ENCODE measurements at regions not wholly inside any gene's neighbourhood (a gene's known extent, or its start where the extent isn't known, plus 50 kb on each side); places are given as distances from the start of the nearest gene placed in this dataset.

DNA sequence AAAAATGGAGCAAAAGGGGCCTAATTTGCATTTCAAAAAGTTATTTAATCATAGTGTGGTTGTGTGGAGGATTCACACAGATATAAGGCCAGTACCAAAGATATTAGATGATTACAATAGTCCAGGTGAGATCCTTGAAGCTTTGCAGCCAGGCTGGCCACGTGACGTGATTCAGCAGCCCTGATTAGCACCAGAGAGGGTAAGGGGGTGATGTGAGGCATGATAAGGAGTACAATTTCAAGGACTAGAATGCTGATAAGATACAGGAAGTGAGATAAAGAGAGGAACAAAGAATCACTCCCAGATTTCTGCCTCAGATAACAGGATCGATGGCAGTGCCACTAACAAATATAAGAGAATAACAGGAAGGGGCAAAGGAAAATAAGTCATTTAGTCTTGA is 108.4 kb upstream of the PALS2 start (continued):
- no peak for TF ChIP-seq CREM (IDR thresholded peaks at IDR 0.05; ENCODE audit: low read depth)

DNA sequence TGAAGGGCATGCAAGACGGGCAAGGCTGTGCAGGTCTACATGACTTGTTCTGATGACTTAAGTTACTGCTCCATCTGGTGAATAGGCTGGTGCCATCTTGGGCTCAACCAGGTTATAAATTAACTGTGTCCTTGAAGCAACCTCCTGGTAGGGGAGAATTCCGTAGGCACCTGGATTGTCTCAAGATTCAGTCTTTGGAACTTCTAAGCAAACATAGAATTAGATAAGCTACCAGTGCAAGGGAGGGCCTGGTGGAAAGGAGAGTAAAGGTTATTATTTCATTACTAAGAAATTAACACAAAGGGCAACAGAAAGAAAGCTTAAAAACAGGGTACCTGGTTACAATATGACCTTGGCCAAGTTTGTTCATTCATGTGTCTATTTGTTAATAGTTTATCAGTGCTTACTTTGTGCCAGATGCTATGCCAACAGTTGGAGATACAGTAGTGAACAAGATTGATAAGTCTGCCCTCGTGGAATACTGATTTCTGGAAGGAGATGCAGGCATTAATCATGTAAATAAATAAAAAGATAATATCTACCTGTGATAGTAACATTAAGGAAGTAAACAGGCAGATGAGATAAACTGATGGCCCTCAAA is 107.0 kb upstream of the PALS2 start:
- in situ Hi-C loops (cut with MboI) (no loop called here), intact Hi-C loops (cut with micrococcal nuclease; ENCODE audit: unreplicated experiment) (no loop called here)
- 58% methylated on average over 3 of the region's 3 CpGs for WGBS (ENCODE audit: insufficient coverage, insufficient replicate concordance, low lambda C conversion rate, missing lambda C conversion rate)
- H3K4me1 ChIP-seq (ENCODE audit: control insufficient read depth, insufficient read depth, low read length): no peaks in the 10 kb centered on the region
- RAD21 ChIA-PET (ENCODE audit: unreplicated experiment): no interaction called here
- TF ChIP-seq SRF (IDR thresholded peaks at IDR 0.05; ENCODE audit: low read depth in 2 of 2, low read length in 2 of 2) (no peak), DPF2 (IDR thresholded peaks at IDR 0.05) (no peak), RBBP5 (conservative IDR thresholded peaks at IDR 0.05) (no peak), CEBPB (IDR thresholded peaks at IDR 0.05; ENCODE audit: borderline replicate concordance in 1 of 2, low read depth in 2 of 2, low read length in 2 of 2) (no peak), RAD21 (IDR thresholded peaks at IDR 0.05; ENCODE audit: insufficient read depth, low read depth, low read length) (no peak), MYC (IDR thresholded peaks at IDR 0.05; ENCODE audit: insufficient read depth, insufficient read length, insufficient replicate concordance, low read length, severe bottlenecking) (no peak), NFIC (IDR thresholded peaks at IDR 0.05; ENCODE audit: low read depth, low read length) (no peak)
- TF ChIP-seq, protein P1, sequence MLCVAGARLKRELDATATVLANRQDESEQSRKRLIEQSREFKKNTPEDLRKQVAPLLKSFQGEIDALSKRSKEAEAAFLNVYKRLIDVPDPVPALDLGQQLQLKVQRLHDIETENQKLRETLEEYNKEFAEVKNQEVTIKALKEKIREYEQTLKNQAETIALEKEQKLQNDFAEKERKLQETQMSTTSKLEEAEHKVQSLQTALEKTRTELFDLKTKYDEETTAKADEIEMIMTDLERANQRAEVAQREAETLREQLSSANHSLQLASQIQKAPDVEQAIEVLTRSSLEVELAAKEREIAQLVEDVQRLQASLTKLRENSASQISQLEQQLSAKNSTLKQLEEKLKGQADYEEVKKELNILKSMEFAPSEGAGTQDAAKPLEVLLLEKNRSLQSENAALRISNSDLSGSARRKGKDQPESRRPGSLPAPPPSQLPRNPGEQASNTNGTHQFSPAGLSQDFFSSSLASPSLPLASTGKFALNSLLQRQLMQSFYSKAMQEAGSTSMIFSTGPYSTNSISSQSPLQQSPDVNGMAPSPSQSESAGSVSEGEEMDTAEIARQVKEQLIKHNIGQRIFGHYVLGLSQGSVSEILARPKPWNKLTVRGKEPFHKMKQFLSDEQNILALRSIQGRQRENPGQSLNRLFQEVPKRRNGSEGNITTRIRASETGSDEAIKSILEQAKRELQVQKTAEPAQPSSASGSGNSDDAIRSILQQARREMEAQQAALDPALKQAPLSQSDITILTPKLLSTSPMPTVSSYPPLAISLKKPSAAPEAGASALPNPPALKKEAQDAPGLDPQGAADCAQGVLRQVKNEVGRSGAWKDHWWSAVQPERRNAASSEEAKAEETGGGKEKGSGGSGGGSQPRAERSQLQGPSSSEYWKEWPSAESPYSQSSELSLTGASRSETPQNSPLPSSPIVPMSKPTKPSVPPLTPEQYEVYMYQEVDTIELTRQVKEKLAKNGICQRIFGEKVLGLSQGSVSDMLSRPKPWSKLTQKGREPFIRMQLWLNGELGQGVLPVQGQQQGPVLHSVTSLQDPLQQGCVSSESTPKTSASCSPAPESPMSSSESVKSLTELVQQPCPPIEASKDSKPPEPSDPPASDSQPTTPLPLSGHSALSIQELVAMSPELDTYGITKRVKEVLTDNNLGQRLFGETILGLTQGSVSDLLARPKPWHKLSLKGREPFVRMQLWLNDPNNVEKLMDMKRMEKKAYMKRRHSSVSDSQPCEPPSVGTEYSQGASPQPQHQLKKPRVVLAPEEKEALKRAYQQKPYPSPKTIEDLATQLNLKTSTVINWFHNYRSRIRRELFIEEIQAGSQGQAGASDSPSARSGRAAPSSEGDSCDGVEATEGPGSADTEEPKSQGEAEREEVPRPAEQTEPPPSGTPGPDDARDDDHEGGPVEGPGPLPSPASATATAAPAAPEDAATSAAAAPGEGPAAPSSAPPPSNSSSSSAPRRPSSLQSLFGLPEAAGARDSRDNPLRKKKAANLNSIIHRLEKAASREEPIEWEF (IDR thresholded peaks at IDR 0.05; ENCODE audit: insufficient replicate concordance, low read depth, low read length): no peak
- H3K4me3 ChIP-seq: no peak overlapping the region
- H2AFZ ChIP-seq (ENCODE audit: control insufficient read depth, low read depth, low read length): no peak overlapping the region
- no peak for DNase-seq (ENCODE audit: low read depth, low spot score)
- H3K4me2 ChIP-seq (ENCODE audit: control insufficient read depth, insufficient read depth): no peak overlapping the region
- CTCF ChIA-PET: no interaction called here
- no peak overlapping the region for H3K27ac ChIP-seq (ENCODE audit: control insufficient read depth, insufficient read depth)
- H3K9me3 ChIP-seq (replicated peaks; ENCODE audit: control insufficient read depth, insufficient read depth, low read length): no peaks in the 10 kb centered on the region
- no peak overlapping the region for H3K9ac ChIP-seq (ENCODE audit: control insufficient read depth, insufficient read depth, low read length)
- no peak for ATAC-seq
- no peaks in the 10 kb centered on the region for H3K36me3 ChIP-seq (ENCODE audit: control insufficient read depth in 2 of 2, insufficient read depth in 2 of 2, low read length in 1 of 2)
- POLR2A ChIA-PET: no interaction called here
- BruUV-seq (replicated peaks): no TSS peak
- no peaks in the 10 kb centered on the region for H3K79me2 ChIP-seq (ENCODE audit: control insufficient read depth, insufficient read depth, low read length)
- no peaks in the 10 kb centered on the region; a peak in 2 of 4 replicates for H3K27me3 ChIP-seq (replicated peaks in 1 of 2; ENCODE audit: control insufficient read depth in 2 of 2, insufficient read depth in 2 of 2, low read length in 1 of 2)
- no peaks in the 10 kb centered on the region for H4K20me1 ChIP-seq (ENCODE audit: control insufficient read depth, insufficient read depth)
- SMC1A ChIA-PET (ENCODE audit: uncharacterized antibody, unreplicated experiment): interaction anchor here (1.0 to 1.2 kb wide), 2 partner anchors 16 to 199 kb away, joined by 3 read pairs; no protein-coding TSS in a partner anchor
- no peak for FAIRE-seq

Measured in GM12878 (cell line).